CD4-positive, alpha-beta T cell treated with Interleukin-6 for 4 hours (primary cell): ENCODE measurements at regions not wholly inside any gene's neighbourhood (a gene's known extent, or its start where the extent isn't known, plus 50 kb on each side); places are given as distances from the start of the nearest gene placed in this dataset.
"Not testable (repeated sequence)": the region's sequence is repeated elsewhere in the genome, so short reads cannot be mapped to it uniquely, and the experiment has no call there.

Experiments
- DNase-seq: peaks from one replicate; pipeline ENCODE4 v3.0.0-alpha.2; 2020; ENCODE audit warnings: mixed read lengths

GRCh38 chr4:180360113-180360512 lies 1883.1 kb upstream of the TENM3 start:
- DNase-seq = not testable (repeated sequence)

GRCh38 chr4:180363815-180364214 lies 1879.4 kb upstream of the TENM3 start:
- no peak for DNase-seq

DNA sequence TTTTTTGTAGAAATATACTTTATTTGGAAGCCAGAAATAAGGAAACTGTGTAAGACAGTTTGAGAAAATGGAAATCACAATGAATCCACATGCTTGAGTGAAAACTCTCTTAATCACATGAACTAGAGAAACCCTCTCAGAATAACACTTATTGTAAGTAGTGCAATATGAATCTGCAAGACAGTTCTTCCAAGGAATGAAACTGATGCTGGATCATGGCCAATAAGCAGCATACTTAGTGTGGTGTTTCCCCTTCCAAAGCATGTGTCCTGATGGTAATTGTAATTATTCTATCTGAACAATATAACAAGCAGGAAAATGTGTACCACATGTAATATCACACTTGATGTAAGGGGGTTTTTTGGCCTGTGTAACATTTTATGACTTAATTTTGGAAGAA lies 1870.5 kb upstream of the TENM3 start:
- DNase-seq = no peak

GRCh38 chr4:180377741-180378140 lies 1865.5 kb upstream of the TENM3 start:
- no peak for DNase-seq

DNA sequence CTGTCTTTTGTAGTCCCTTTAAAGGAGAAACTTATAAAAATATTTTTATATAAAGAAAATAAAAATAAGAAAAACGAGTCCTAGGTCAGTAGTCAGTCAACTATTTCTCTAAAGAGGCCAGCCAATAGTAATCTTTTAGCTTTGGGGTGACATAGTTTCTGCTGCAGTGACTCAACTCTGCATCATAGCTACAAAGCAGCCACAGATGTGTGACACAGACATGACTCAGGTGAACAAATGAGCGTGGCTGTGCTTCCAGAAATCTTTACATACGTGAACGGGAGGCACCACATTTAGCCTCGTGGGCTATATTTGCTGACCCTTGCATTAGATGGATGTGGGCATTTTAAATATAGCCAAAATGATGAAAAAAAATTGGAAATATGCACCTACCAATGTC lies 1862.5 kb upstream of the TENM3 start:
- DNase-seq = no peak

- DNase-seq = no peak
Observed at GRCh38 chr4:180391613-180392012, 1851.6 kb upstream of the TENM3 start.

DNA sequence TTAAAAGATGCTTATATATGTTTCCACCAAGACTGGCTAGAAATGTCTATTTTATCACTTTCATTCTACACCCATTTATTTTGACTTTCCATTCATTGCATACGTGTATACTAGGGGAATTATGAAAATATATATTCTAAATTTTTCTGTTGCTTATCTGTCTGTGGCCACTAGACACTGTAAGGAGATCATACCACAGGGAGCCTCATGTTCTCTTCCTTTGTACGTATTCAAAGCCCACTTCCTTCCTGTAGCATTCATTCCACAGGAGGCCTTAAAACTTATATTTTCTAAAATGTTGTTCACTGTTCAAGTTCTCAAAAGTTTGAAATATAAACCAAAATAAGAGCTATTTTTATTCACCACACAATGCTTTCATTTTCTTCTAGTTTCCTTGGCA lies 1848.9 kb upstream of the TENM3 start:
- no peak for DNase-seq

DNA sequence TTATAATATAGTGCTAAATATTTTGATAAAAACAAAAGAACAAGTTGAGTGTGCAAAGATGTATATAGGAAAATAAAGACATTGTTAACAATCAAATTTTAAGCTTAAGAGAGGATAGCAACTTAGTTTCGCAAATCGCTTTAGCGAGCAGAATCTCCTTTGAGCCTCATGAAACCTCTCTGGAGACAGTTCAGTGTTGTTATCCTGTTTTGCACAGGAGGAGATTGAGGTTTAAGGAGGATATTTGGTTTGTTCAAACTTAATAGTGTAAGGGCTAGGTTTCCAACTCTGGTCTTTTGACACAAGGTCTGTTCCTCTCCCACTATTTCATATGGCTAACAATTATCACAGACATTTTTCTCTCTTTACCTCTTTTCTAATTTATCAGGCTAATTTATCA lies 1848.5 kb upstream of the TENM3 start:
- DNase-seq = no peak

DNA sequence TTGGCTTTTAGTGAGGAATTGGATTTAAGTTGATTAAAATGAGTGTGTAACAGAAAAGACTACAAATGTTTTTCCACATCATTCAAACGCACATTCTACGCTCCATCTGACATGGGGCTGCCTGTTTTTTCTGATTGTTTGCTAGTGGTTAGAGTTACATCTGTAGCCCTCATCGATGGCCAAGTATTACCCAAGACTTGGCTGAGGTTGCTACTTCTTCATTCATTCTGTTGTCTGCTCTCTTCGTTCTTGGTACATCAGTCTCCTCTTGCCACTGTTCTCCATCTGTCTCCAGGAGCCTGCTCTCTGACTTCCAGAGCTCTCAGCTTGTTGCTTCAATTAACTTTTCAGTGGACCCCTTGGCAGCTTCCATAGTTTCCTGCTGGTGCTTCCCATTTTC lies 1844.6 kb upstream of the TENM3 start:
- no peak for DNase-seq

DNA sequence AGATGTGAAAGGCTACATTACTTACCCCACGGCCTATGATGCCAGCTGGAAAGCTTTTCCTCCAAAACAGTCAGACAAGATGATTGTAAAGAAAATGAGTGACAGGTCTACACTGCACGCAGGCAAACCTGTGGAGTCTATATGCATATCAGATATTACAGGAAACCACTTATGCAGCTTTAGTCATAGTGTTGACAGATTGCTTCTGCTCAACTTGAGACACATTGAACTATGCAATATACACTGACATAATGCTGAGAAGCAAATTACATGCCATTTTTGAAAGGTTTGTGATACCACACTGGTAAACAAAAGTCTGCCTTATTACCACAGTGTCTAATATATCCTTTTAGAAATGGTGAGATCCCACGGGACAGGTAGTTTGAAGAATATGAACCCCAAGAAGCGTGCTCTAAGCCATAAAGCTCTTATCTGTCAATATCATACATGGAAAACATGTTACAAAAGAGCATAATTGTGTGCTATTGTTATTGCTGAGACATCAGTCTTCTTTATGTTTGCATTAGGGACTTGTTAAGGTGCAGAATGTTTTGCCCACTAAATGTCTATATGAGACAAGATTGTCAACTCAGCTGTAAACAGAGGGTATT lies 1835.8 kb upstream of the TENM3 start:
- no peak for DNase-seq

DNA sequence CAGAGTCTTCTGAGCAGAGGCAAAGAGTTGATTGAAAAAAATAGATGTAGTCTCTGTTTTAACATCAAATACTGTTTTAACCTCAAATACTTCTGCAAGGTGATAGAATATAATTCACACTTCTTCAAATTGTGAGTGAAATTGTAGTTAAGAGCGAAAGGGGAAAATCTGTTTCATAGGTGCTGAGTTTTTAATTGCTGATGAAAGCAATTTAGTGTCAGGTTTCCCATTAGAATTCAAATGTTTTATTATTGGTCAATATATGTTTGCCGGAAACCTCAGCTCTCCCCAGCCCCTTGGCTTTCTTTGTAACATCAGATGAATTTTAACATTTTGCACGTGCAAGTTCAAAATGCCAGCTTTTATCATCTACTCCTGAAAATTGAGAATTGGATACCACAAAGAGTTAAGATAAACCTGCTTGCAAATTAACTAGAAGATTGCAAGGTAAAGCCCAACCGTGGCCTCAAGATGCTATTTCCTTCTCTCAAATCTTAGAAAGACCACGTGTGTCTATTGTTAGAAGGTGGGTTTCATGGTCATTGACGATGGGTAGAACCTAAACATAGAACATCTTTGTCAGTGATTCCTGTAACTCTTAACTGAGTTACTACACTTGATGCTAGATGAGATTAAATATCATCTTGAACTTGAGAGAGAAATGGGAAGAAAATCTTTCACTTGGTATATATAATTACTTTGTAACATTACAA lies 1824.2 kb upstream of the TENM3 start:
- DNase-seq = no peak

DNA sequence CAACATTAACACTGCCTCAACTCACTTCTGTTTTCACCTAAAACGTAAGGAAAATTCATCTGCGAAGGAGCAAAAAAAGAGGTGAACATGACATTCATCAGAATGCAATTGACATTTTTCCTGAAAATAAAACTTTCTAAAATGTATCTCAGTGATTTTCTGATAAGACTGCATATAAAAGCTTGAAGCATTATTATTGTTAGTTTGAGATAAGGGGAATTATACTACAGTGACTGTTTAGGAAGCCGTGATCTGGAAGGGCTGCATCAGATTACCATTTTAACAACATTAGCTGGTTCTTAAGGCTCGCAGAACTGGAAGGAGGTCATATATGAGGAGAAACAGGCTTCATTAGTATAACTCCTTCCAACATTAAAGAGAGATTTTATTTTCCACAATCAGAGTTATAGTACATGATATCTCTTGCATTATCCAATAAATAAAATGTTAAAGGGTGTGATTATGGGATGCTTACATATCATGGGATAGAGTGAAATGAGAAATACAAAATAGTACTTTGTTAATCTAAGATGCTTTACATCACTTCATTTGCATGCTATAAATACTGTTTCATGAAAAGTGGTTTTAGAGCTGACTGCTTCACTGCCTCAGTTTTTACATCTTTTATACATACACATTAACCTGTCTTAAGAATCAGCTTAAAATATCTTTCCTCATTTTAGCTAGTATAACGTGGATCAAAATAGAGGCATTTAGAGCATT lies 1820.1 kb upstream of the TENM3 start:
- DNase-seq = no peak

- no peak for DNase-seq
Observed at GRCh38 chr4:180423712-180424057, 1819.5 kb upstream of the TENM3 start.

GRCh38 chr4:180426938-180427337 lies 1816.3 kb upstream of the TENM3 start:
- DNase-seq = no peak

- DNase-seq = no peak
Observed at GRCh38 chr4:180430283-180430682, 1812.9 kb upstream of the TENM3 start.

- DNase-seq = no peak
Observed at GRCh38 chr4:180434131-180434895, 1808.9 kb upstream of the TENM3 start.

DNA sequence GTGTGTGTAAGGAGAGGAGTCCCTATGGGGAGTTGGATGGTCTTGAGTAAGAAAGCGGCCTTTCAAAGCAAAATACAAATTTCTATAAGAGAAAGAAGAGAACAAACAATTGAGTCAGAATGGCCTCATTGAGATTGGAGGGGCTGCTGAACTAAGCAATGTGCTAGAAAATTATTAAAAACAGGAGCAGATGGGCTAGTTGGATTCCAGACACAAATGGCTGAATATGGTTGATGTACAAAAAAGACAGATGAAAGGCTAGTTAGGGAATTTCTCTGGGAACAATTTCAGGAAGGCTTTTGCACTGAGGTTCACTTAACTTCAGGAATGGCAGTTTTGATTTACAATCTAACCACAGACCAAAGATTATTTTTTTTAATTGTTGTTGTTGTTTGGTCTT lies 1806.8 kb upstream of the TENM3 start:
- no peak for DNase-seq

DNA sequence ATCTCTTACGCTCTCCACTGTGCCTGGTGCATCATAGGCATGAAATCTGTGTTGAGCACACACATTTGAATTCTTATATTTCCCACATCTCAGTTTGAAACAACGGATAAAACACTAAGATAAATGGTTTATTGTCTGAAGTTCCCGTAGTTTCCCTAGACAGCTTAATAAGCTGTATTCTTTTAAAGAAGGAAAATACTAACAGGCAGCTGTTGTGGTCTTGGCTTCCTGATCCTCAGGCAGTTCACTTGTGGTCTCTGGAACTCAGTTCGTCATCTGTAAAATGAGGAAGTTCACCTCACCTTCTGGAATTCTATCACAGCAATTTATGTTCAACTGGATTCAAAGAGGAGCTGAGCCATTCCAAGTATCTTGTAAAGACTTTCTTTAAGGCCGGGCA lies 1805.6 kb upstream of the TENM3 start:
- DNase-seq = no peak

GRCh38 chr4:180448306-180448705 lies 1794.9 kb upstream of the TENM3 start:
- DNase-seq = no peak

DNA sequence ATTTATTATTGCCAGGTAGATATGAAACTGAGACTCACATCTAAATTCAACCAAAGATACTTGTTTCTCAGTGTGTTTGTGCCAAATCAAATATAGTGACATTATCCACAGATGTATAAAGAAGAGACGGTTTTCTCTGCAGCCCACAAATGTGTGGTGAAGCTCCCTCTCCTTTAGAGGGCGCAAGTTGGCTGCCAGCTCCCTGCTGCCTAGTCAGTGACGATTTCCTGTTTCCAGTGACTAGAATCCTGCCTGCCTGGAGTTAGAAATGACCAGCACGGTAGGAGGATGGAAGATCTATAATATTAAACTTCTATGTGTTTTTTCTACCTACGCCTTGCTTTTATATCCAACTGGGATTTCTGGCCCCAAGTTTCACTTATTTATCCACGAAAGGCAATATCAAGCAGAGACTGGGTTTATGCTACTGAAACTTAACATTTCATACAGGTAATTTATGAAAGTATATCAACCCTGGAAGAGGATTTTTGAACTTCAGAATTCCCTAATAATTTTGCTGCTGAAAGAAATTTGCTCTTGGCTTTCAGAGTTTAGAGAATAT lies 1793.7 kb upstream of the TENM3 start:
- no peak for DNase-seq

DNA sequence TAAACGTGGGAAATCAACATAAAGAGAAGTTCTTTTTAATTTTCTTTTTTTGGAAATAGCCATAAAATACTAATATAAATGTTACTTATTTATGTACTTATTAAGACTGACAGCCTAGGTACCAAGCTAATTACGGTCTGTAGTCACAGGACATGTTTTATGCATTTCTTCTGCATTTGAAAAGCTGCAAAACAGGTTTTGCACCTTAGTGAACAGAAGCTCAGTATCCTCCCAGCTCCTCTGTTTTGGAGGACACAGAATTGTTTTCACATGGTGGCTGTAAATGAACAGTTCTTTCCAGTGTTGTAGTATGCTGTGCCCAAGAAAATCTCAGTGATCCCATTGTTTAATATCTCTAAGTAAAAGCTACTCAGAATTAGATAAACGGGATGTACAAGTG lies 1788.0 kb upstream of the TENM3 start:
- no peak for DNase-seq

GRCh38 chr4:180456928-180457327 lies 1786.3 kb upstream of the TENM3 start:
- no peak for DNase-seq

GRCh38 chr4:180462116-180462515 lies 1781.1 kb upstream of the TENM3 start:
- DNase-seq = no peak
